K562 (cell line): ENCODE measurements at regions not wholly inside any gene's neighbourhood (a gene's known extent, or its start where the extent isn't known, plus 50 kb on each side); places are given as distances from the start of the nearest gene placed in this dataset.

ENCODE experiments used
- ATAC-seq: fragments of 200-7000 bp; cut with Tn5 transposase; 3 replicates; pipeline ENCODE4 v1.9.1; 2020; ENCODE audit warnings: moderate library complexity
- BruUV-seq: library from RNA; stranded (reverse); fragments of 400-500 nt; replicated peaks from 2 replicates; lab custom pipeline; 2021; lab: Mats Ljungman, UMichigan
- CTCF ChIA-PET: fragments of 300-600 bp; formaldehyde crosslinking; extraction: SDS; loops from one replicate; lab custom pipeline; 2021; ENCODE audit warnings: low intra/inter-chr PET ratio; lab: Yijun Ruan, JAX
- POLR2A ChIA-PET: fragments of 300-600, 350-650 bp; sonication (Branson Sonifier 250); formaldehyde crosslinking; extraction: SDS; loops from one replicate; lab custom pipeline; 2021; ENCODE audit warnings: antibody characterized with exemption, inconsistent platforms; lab: Yijun Ruan, JAX
- DNase-seq, 4 experiments: peaks; one replicate each; pipeline versions ENCODE4 v3.0.0 to v3.0.0-alpha.2; 2011 to 2018; ENCODE audit warnings: low spot score in 3 of 4, mixed read lengths in 3 of 4; ENCODE audit errors: extremely low read depth in 1 of 4
- FAIRE-seq: peaks from 2 replicates; lab custom pipeline; 2011; peaks lifted over from hg19 to GRCh38; lab: Jason Lieb, UNC
- H2AFZ ChIP-seq: 2 replicates; pipeline ENCODE4 v1.6.0; 2011; ENCODE audit warnings: low read depth, low read length, control low read depth, inconsistent platforms
- H3K27ac ChIP-seq: fragments of 200-600 bp; 3 replicates; pipeline ENCODE4 v1.8.0; 2011; ENCODE audit warnings: low read depth, mild to moderate bottlenecking, control low read depth, inconsistent platforms, low read length, moderate library complexity, mixed read lengths; ENCODE audit errors: extremely low read depth
- H3K27me3 ChIP-seq, 2 experiments: fragments of 300-600 bp in 1 of 2; 2 replicates in 1 of 2; 3 replicates in 1 of 2; pipeline versions ENCODE4 v1.6.0 to v1.8.0; 2011; ENCODE audit warnings: inconsistent platforms in 2 of 2, low read length in 2 of 2, mild to moderate bottlenecking in 1 of 2, mixed read lengths in 1 of 2, moderate library complexity in 1 of 2; ENCODE audit not compliant: control insufficient read depth in 2 of 2, insufficient read depth in 2 of 2
- H3K36me3 ChIP-seq: fragments of 300-600 bp; 3 replicates; pipeline ENCODE4 v1.8.0; 2011; ENCODE audit warnings: mild to moderate bottlenecking, low read length, inconsistent platforms; ENCODE audit not compliant: control insufficient read depth, insufficient read depth
- H3K4me1 ChIP-seq, 2 experiments: fragments of 200-600 bp in 1 of 2; replicated peaks in 1 of 2; 2 replicates in 1 of 2; 3 replicates in 1 of 2; pipeline versions ENCODE4 v1.5.1 to v1.8.0; 2011; ENCODE audit warnings: inconsistent platforms in 2 of 2, low read length in 2 of 2, mild to moderate bottlenecking in 1 of 2, mixed read lengths in 1 of 2, moderate library complexity in 1 of 2; ENCODE audit not compliant: control insufficient read depth in 2 of 2, insufficient read depth in 2 of 2
- H3K4me2 ChIP-seq: 2 replicates; pipeline ENCODE4 v1.6.1; 2011; ENCODE audit warnings: low read length, control low read depth, inconsistent platforms, mixed read lengths; ENCODE audit not compliant: insufficient read depth
- H3K4me3 ChIP-seq: fragments of 200-600 bp; sonication (generic), shearing (Covaris generic); 2 replicates; pipeline ENCODE4 v1.5.1; 2016; ENCODE audit warnings: control low read depth, inconsistent platforms
- H3K79me2 ChIP-seq: fragments of 200-600 bp; 3 replicates; pipeline ENCODE4 v1.8.0; 2011; ENCODE audit warnings: low read length, inconsistent platforms; ENCODE audit not compliant: control insufficient read depth, insufficient read depth
- H3K9ac ChIP-seq, 2 experiments: 2 replicates each; pipeline versions ENCODE4 v1.6.0 to v1.6.1; 2011; ENCODE audit warnings: low read depth in 2 of 2, low read length in 2 of 2, control low read depth in 1 of 2, inconsistent platforms in 1 of 2, mild to moderate bottlenecking in 1 of 2, mixed read lengths in 1 of 2; ENCODE audit not compliant: insufficient read depth in 1 of 2
- H3K9me1 ChIP-seq: one replicate; pipeline ENCODE4 v1.6.0; 2011; ENCODE audit warnings: inconsistent platforms, mild to moderate bottlenecking, low read length, moderate library complexity; ENCODE audit not compliant: control insufficient read depth, insufficient read depth
- H3K9me3 ChIP-seq: replicated peaks from 2 replicates; pipeline ENCODE4 v1.5.1; 2011; ENCODE audit warnings: low read depth, low read length, inconsistent platforms; ENCODE audit not compliant: control insufficient read depth, insufficient read depth
- H4K20me1 ChIP-seq: replicated peaks from 2 replicates; pipeline ENCODE4 v1.6.1; 2011; ENCODE audit warnings: low read length, inconsistent platforms, mixed read lengths; ENCODE audit not compliant: control insufficient read depth, insufficient read depth
- E2F6 ChIP-seq, 2 experiments: IDR thresholded peaks; 2 replicates each; pipeline ENCODE4 v1.6.1; 2011; ENCODE audit warnings: borderline replicate concordance in 1 of 2, control low read depth in 1 of 2, low read depth in 1 of 2, low read length in 1 of 2, mild to moderate bottlenecking in 1 of 2, mixed read lengths in 1 of 2, moderate library complexity in 1 of 2; ENCODE audit not compliant: insufficient read depth in 1 of 2, insufficient read length in 1 of 2, poor library complexity in 1 of 2, severe bottlenecking in 1 of 2; ENCODE audit errors: extremely low read depth in 1 of 2
- ETS2 ChIP-seq: IDR thresholded peaks from 2 replicates; pipeline ENCODE4 v1.6.1; 2016; ENCODE audit warnings: borderline replicate concordance, missing genetic modification characterization, mild to moderate bottlenecking, moderate library complexity, missing compliant biosample characterization; ENCODE audit not compliant: poor library complexity, severe bottlenecking
- FOXA1 ChIP-seq: fragments of 450-650 bp; IDR thresholded peaks from 2 replicates; pipeline ENCODE4 v1.6.1; 2016; ENCODE audit warnings: mild to moderate bottlenecking, borderline replicate concordance
- GABPB2 ChIP-seq: fragments of 250-450 bp; sonication (Bioruptor Pico); conservative IDR thresholded peaks from 2 replicates; pipeline ENCODE4 v1.5.1; 2021; ENCODE audit warnings: mild to moderate bottlenecking
- HDAC3 ChIP-seq: fragments of 450-650 bp; IDR thresholded peaks from 2 replicates; pipeline ENCODE4 v1.6.1; 2018; ENCODE audit warnings: borderline replicate concordance, mild to moderate bottlenecking, moderate library complexity; ENCODE audit not compliant: partially characterized antibody
- IRF9 ChIP-seq: fragments of 450-650 bp; IDR thresholded peaks from 2 replicates; pipeline ENCODE4 v1.6.1; 2016; ENCODE audit warnings: missing biosample characterization, missing genetic modification characterization
- KLF1 ChIP-seq: fragments of 450-650 bp; IDR thresholded peaks from 2 replicates; pipeline ENCODE4 v1.6.1; 2016; ENCODE audit warnings: missing genetic modification characterization, missing compliant biosample characterization
- MIER1 ChIP-seq: fragments of 450-650 bp; IDR thresholded peaks from 2 replicates; pipeline ENCODE4 v1.6.1; 2016; ENCODE audit warnings: antibody characterized with exemption, mild to moderate bottlenecking, low read depth
- NFE2L1 ChIP-seq: fragments of 450-650 bp; IDR thresholded peaks from 2 replicates; pipeline ENCODE4 v1.6.1; 2016; ENCODE audit warnings: missing genetic modification characterization, low read depth, mild to moderate bottlenecking, missing compliant biosample characterization, moderate library complexity, borderline replicate concordance
- OTX1 ChIP-seq: fragments of 450-650 bp; formaldehyde crosslinking; IDR thresholded peaks from 2 replicates; pipeline ENCODE4 v1.4.0; 2022; ENCODE audit warnings: mild to moderate bottlenecking
- PHTF2 ChIP-seq: fragments of 250-450 bp; sonication (Bioruptor Pico); IDR thresholded peaks from 2 replicates; pipeline ENCODE4 v1.5.0; 2021; ENCODE audit warnings: mild to moderate bottlenecking
- RBM14 ChIP-seq: fragments of 200-400 bp; formaldehyde crosslinking; IDR thresholded peaks from 2 replicates; pipeline ENCODE4 v1.6.1; 2018; ENCODE audit warnings: low read depth, mild to moderate bottlenecking, low read length, moderate library complexity, borderline replicate concordance; ENCODE audit not compliant: insufficient read depth
- SP1 ChIP-seq: sonication (generic); formaldehyde crosslinking; IDR thresholded peaks from 2 replicates; pipeline ENCODE4 v1.8.1; 2022; ENCODE audit warnings: mild to moderate bottlenecking, missing genetic modification reagents
- ZNF143 ChIP-seq: sonication (generic); formaldehyde crosslinking; IDR thresholded peaks from 2 replicates; pipeline ENCODE4 v1.9.0; 2022; ENCODE audit warnings: mild to moderate bottlenecking, missing genetic modification reagents
- ZNF280B ChIP-seq: fragments of 250-450 bp; sonication (Bioruptor Pico); IDR thresholded peaks from 2 replicates; pipeline ENCODE4 v1.5.1; 2021; ENCODE audit warnings: mild to moderate bottlenecking
- ZNF324 ChIP-seq: fragments of 250-450 bp; sonication (Bioruptor Pico); IDR thresholded peaks from 2 replicates; pipeline ENCODE4 v1.4.0; 2020; ENCODE audit warnings: mild to moderate bottlenecking
- ZNF347 ChIP-seq: fragments of 450-650 bp; formaldehyde crosslinking; IDR thresholded peaks from 2 replicates; pipeline ENCODE4 v1.4.0; 2020; ENCODE audit warnings: low read depth, mild to moderate bottlenecking, moderate library complexity
- ZNF41 ChIP-seq: fragments of 250-450 bp; sonication (Bioruptor Pico); conservative IDR thresholded peaks from 2 replicates; pipeline ENCODE4 v1.4.0; 2020; ENCODE audit warnings: mild to moderate bottlenecking
- WGBS: fragments of 100-300 bp; shearing (Covaris generic); methylation state at CpG from one replicate; pipeline ENCODE4 v1.1.6; 2016; ENCODE audit warnings: low coverage, mixed read lengths; ENCODE audit not compliant: insufficient coverage; ENCODE audit errors: missing lambda C conversion rate; 5-methylcytosine and 5-hydroxymethylcytosine counted together
- in situ Hi-C: fragments of 300-500 bp; cut with MboI; formaldehyde crosslinking; loops from 4 replicates; pipeline ENCODE4 v1.15.0; 2018; ENCODE audit warnings: inconsistent platforms, mixed read lengths
- intact Hi-C: fragments of 100-400 bp; cut with micrococcal nuclease; formaldehyde crosslinking; loops from 2 replicates; pipeline ENCODE4 v1.14.2; 2022
- TF ChIP-seq, protein P1 (sequence below): sonication (generic); formaldehyde crosslinking; IDR thresholded peaks from 2 replicates; pipeline ENCODE4 v1.8.1; 2023; ENCODE audit warnings: mild to moderate bottlenecking, missing genetic modification reagents, moderate library complexity

DNA sequence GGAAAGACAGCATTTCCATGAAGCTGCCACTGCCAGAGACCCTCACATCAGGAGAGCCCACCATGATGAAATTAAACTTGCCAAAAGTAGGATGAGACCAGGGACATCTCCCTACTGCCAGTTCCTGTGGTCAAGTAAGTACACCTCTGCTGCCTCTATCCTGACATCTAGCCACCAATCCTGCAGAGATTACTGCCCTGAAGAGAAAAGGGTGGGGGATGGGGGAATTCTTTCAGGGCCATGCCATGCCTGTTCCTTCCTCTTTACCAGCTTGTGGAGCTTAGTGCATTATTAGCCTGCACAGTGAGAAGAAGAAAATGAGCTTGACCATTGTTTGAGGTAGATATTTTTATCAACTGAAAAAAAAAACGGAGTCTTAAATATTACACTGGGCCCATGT lies 397.2 kb upstream of the CDH2 start:
- Histone ChIP-seq H3K9ac (no peak overlapping the region), H3K27ac (no peak overlapping the region), H3K4me3 (no peak overlapping the region), H3K9me3 (no peaks in the 10 kb centered on the region), H4K20me1 (no peaks in the 10 kb centered on the region), H3K27me3 (no peaks in the 10 kb centered on the region), H3K4me2 (no peak overlapping the region), H3K79me2 (no peaks in the 10 kb centered on the region), H3K4me1 (no peaks in the 10 kb centered on the region), H3K36me3 (no peaks in the 10 kb centered on the region), H3K9me1 (no peaks in the 10 kb centered on the region), H2AFZ (no peak overlapping the region)
- WGBS: 0% methylated on average over 1 of the region's 1 CpG
- DNase-seq: no peak
- no peak for FAIRE-seq
- in situ Hi-C loops: no loop called here
- POLR2A ChIA-PET: no interaction called here
- no peak for TF ChIP-seq NFE2L1
- TF ChIP-seq KLF1 (tag): no peak
- no peak for TF ChIP-seq RBM14
- no peak for TF ChIP-seq ZNF347 (CRISPR knock-in tag)
- TF ChIP-seq ZNF280B (CRISPR knock-in tag): no peak
- TF ChIP-seq PHTF2 (CRISPR knock-in tag): no peak
- TF ChIP-seq ETS2 (tag): no peak
- no peak for TF ChIP-seq GABPB2 (CRISPR knock-in tag)
- no peak for TF ChIP-seq HDAC3
- no peak for TF ChIP-seq FOXA1
- TF ChIP-seq ZNF324 (CRISPR knock-in tag): no peak
- TF ChIP-seq IRF9 (tag): no peak
- TF ChIP-seq ZNF41: no peak
- TF ChIP-seq OTX1 (CRISPR knock-in tag): no peak
- no peak for TF ChIP-seq ZNF143
- no peak for TF ChIP-seq SP1 (CRISPR knock-in tag)
- TF ChIP-seq E2F6 (IDR thresholded peaks at IDR 0.05; ENCODE audit: borderline replicate concordance in 1 of 2, extremely low read depth in 1 of 2, insufficient read depth in 1 of 2, insufficient read length in 1 of 2, low read depth in 1 of 2, low read length in 1 of 2, poor library complexity in 1 of 2, severe bottlenecking in 1 of 2): no peak
- no peak for TF ChIP-seq MIER1
- TF ChIP-seq, protein P1, sequence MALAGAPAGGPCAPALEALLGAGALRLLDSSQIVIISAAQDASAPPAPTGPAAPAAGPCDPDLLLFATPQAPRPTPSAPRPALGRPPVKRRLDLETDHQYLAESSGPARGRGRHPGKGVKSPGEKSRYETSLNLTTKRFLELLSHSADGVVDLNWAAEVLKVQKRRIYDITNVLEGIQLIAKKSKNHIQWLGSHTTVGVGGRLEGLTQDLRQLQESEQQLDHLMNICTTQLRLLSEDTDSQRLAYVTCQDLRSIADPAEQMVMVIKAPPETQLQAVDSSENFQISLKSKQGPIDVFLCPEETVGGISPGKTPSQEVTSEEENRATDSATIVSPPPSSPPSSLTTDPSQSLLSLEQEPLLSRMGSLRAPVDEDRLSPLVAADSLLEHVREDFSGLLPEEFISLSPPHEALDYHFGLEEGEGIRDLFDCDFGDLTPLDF (CRISPR knock-in tag): no peak
- intact Hi-C loops: no loop called here
- no TSS peak for BruUV-seq
- no peak for ATAC-seq
- CTCF ChIA-PET: no interaction called here
